GM19025 (cell line): ENCODE measurements at regions not wholly inside any gene's neighbourhood (a gene's known extent, or its start where the extent isn't known, plus 50 kb on each side); places are given as distances from the start of the nearest gene placed in this dataset.
"Not testable (repeated sequence)": the region's sequence is repeated elsewhere in the genome, so short reads cannot be mapped to it uniquely, and the experiment has no call there.

Source experiments
- ATAC-seq: cut with Tn5 transposase; IDR thresholded peaks from one replicate; pipeline ENCODE4 v1.9.1; 2021; ENCODE audit warnings: mild to moderate bottlenecking, low read depth, moderate library complexity; ENCODE audit not compliant: unreplicated experiment

DNA sequence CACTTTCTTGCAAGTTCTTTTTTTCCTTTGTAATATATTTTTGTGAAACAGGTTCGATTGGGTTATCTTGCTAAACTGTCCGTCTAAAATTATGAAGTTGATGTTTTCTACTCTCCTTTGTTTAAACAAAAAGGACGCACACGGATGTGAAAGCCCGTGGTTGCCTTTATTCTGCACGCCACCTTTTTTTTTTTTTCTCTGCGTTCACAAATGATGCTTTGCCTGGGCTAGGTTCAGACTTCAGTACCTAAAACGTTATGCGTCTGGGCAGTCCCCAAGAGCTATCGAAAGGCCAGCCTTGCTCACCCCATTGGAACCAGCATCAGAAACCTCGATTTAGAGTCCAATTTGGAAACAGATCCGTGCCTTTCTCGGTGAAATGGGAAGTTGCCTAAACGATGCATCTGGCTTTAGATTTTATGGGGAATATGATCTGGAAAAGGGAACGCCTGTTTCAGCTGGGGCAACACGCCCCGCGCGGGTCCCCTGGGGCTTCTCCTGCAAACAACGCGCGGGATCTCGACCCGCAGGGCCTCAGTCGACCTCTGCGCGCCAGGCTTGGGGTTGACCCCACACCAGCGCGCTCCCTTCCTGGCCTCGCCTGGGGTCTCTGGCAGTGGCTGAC, 113.9 kb downstream of the KCNRG start:
- ATAC-seq: no peak

DNA sequence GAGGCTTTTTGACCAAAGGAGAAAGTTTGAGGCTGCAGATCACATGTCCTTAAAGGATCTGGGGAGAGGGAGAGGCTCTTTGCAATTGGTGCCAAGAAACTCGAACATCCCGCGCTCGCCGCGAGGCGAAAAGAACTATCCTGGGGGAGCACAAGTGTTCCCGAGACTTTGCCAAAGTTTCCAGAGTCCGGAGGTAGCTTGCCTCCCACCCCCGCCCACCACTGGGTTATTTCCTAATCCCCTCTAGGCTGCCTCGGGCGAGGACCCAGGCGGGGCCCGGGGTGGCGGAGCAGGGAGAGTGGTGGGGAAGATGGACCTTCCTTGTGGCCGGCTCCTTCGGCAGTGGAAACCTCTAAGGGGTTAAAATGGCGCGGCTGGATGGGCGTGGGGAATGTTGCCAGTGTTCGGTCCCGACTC, 114.5 kb downstream of the KCNRG start:
- ATAC-seq: no peak

DNA sequence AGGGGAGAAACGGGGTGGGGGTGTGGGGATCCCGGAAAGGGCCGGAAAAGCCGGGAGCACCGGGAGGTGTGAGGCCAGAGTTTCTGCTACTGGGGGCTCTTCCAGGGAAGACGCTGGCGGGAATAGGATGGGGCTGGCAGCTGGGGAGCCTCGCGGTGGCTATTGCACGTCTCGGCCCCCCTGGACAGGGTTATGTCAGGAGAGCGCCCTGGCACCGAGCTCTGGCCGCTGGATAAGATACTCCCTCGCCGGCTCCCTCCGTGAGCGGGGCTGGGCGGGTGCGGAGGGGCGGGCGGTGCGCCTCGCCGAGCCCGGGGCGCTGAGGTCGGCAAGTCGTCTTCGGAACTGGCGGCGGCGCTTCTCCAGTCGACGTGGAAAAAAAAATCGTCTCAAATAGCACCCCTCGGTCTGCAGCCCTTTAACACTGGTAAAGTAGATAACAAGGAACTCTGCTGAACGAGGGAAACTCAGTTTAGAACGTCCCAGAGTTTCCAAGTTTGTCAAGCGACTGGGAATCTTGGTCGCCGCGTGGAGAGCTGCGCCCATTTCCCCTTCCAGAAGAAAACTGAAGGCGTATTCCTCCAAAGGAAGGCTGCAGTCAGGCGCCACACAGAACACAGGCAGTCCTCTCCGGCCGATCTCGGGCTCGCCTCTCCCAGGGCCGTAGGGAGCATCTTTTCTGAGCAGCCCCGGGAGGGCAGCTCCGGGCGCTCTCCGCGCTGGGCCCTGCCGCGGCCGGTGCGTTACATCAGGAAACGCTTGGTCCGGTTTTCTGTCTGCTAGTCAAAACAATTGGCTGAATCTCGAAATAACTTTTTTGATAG, 115.1 kb downstream of the KCNRG start:
- no peak for ATAC-seq

DNA sequence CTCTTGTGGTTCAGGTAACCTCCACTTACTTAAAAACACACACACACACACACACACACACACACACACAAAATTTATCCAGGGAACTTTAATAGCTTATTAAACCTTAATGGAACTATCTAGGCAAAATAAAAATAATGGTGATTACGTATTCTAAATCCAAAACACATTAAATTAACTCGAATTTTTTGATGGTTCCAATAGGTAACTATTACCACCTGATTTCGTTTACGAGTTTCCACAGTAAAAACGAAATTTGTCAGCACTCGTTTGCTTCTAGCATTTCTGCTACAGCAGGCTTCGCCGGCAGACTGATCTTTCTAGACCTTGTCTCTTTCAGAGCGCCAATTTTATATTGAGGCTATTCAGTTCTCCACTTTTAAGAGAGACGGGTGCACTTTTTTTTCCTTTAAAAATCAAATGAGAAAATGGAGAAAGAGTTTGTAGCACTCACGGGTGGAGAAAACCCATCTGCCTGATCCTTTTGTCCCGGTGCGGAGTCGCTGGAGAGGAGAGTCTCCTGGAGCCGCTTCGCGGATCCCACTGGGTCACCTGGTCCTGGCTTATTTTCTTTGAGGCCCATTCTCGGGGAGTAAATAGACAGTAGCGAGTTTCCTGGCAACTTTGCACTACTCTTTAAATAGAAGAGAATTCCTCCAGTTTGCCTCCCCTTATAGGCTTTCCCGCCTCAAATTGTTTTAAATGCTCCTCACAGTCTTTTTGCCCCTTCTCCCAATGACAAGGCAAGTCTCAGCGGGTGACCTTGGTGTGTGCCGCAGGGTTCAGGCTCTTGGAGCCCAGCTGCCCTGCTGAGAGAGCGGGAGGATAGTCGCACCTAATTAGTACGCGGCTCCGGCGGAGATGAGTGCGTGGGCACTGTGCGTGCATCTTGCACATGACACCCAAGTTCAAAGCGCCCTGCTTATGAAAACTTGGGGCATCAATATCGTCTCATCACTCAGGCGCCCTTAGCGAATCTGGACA, 117.0 kb downstream of the KCNRG start:
- ATAC-seq: no peak

DNA sequence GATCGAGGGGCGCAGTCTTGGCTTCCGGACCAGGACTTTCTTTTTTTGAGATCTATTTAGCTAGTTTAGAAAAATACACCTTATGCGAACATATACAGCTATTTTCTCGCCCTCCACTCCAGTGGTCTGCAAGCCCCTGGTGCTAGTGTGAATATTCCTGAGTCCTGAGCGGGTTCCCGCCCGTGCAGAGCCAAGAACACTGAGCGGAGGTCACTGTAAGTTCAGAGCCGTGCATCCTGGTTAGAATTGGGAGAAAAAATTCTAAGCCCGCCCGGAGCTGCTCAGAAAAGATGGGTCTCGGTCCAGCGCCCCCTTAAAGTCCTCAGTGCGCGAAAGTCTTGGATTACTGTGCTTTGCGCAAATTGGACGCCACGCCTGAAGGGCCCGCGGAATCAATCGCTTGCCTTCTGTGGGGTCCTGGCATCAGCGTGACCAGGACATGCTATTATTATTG, 117.7 kb downstream of the KCNRG start:
- no peak for ATAC-seq

DNA sequence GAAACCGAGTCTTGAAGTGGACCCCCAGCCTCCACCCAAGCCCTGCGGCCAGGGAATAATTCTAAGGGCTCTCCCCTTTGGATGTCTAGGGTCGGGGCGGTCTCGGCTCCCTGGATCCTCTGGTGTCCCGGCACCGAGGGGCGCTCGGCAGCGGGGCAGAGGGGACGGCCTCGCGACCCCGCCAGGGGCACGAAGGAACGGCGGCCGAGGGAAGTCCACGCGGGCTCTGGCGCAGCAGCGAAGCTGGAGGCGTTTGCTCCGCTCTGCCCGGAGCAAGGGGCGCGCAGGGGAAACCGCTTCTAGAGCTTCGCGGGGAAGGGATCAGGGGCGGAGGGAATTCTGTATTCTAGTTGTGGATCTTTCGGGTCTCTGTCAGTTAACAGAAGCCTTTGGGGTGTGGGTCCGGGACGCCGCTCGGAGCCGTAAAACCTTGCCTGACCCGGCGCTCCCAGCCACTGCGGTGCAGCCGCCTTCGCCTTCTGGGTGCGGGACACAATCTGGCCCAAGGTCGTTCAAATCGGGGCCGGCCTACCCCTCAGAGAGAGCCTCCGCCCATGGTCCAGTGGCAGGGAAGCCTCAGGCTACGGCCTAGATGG, 118.2 kb downstream of the KCNRG start:
- no peak for ATAC-seq

DNA sequence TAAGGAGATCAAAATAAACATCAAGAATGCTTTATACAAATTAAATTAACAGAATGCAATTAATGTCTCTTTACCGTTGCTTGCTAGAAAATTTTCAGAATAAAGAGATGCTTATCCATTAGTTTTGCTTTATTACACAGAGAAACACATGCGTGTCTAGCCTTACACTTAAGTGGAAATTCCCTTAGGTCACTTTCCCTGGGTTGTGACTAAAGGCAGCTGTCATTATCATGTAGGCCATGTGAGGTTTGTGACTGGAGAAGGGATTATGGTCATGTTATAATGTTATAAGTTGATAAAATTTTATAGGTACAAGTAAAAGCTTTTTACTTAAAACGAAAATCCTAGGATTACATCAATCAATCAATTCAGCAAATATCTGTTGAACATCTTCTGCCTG, 121.0 kb downstream of the KCNRG start:
- ATAC-seq: no peak

DNA sequence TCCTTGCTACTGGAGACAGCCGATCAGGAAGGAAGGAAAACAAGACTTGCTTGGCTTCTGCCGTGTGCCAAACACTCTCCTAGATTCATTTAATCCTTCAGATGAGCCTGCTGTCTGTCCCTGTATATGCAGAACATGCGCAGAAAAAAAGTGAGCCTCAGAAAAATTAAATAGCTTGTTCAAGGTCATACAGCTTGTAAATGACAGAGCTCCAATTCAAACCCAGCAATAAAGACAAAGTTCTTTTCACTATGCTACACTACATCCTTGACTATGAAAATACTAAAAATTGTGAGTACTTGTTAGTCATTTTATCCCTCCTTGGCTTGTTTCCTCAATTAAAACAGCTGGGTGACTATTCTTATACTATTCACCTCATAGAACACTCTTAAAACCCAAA, 121.4 kb downstream of the KCNRG start:
- no peak for ATAC-seq

DNA sequence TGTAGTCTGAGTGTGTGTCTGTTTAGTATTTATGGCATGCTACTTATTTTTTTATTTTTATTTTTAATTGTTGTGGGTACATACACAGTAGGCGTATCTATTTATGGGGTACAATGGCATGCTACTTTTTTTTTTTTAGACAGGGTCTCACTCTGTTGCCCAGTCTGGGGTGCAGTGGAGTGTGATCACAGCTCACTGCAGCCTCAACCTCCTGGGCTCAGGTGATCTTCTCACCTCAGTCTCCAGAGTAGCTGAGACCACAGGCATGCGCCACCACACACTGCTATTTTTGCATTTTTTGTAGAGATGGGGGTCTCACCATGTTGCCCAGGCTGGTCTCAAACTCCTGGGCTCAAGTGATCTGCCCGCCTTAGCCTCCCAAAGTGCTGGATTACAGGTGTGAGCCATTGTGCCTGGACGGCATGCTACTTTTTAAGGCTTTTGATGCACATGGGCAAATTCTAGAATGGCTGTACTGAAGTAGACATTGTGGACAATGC, 124.2 kb downstream of the KCNRG start:
- not testable (repeated sequence) for ATAC-seq

DNA sequence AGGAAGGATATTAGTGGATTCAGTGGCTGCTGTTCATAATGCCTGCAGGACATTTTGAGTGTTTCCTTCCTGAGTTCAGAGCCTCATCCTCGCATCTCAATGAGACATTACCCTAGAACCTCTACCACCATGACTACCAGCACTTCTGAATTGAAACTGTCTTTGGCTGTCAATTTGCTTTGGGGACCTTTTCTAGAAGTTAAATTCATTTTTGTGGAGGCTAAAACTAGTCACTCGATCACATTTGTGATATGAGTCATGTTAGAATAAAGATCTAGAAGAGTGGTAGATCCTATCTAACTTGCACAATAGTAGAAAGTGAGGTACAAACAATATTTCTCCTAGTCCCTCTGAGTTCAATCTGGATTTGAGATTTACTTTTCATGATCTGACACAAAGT, 124.9 kb downstream of the KCNRG start:
- ATAC-seq: no peak

DNA sequence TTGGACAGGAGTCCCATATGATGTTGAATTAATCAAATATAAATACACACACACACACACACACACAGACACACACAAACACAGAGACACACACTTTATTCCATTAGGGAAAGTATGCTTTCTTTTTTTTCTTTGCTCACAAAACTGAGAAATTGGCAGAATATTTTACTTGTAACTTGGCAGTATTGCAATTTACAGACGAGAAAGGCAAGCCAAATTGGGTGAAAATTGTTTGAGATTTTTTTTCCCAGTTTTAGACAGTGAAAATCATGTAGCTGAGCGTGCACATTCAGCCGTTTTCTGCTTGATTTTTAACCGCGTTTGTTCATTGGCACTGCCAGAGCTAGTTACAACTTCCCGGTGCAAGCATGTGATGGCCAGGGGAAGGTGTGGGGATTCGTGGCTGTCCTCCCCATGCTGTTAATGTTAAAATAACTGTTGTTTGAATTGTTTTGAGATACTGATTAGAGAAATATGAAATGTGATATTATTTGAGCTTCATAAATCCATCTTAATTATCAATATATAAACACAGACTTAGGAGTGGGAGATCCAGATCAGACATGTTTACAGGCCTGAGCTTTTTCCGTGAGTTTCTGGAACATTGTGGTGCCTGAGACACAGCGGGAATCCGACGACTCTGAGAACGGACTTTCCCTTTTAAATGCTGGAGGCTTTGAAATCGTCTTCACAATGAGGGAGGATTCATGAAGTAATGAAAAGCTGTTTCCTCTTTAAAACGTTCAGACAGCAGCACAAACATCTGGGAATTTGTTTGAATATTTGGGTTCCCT, 125.5 kb downstream of the KCNRG start:
- ATAC-seq: no peak

DNA sequence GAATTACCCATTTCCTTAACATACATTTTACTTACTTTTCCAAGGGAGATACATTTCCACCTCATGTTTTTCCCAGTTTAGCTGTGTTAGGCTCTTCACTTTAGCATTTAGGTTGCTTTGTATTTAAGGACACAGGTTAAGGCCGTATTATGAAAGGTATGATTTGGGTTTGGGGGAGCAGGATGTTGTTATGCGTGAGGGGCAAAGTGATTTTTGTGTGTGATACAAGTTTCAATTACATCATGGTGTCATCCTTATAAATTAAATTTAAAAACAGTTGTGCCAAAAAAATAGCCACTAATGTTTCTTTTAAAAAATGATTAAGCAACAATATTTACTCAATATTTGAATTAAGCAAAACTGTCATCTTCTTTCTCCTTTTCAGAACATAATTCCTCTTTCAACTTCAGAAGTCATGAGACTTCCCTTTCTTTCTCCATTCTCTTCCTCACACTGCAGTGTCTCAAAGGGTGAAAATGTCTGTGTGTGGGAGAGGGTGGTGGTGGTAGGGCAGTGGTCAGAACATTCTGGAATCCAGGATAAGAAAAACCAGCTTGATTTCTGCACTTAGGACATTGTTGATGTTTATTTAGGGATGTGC, 126.2 kb downstream of the KCNRG start:
- ATAC-seq: no peak

DNA sequence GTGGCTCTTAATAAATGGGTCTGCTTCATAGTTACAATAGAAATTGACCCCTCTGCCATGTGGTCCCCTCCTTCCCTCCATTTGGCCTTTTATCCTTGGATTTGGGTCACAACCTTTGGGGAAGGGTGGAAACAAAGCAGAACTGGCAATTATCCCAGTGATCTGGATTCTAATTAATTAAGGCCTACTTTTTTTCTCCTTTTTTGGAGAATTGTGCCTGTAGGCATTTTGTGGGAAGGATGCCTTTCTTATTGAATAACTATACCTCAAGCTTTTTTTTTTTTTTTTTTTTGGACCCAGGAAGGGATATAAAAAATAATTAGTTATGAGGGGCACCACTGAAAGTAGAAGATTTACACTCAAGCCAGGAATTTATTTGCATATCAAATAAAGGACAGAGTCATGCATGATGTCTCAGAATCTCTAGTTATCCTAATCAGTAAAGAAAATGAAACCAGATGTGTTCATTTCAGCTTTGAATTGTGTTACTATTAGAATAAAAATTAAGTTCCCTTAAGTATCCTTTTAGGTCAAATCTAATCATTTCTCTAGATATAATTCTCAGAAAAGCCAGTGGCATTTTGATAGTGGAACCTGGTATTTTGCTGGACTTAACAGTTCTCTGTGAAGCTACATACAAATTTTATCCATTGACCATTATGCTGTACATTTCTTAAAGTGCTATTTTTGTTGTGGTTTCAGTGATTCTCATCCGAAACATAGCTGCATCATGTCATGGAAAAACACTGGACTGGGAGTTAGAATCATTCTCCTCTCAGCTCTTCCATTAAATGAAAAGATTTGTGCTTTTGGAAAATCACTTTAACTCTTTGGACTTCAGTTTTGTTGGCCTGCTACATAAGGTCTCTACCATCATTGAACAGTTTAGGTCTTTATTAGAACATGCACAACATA, 129.3 kb downstream of the KCNRG start:
- ATAC-seq: no peak

DNA sequence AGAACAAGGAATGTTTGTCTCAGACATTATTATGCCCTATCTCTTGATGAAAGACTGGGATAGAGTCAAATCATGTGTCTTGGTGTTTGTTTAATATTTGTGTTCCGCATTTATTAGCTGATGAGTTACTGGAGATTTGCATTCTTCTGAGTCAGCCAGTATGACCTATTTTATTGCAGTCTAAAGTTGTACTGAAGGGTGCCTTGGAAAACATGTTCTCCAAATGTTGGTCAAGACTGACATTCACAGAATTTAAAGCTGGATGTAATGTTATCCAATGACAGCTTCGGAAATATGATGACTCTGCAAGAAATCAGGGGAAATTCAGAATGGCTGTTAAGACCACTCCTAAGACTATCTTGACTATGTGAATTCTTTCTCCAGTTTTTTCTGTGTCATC, 134.0 kb downstream of the KCNRG start:
- no peak for ATAC-seq

DNA sequence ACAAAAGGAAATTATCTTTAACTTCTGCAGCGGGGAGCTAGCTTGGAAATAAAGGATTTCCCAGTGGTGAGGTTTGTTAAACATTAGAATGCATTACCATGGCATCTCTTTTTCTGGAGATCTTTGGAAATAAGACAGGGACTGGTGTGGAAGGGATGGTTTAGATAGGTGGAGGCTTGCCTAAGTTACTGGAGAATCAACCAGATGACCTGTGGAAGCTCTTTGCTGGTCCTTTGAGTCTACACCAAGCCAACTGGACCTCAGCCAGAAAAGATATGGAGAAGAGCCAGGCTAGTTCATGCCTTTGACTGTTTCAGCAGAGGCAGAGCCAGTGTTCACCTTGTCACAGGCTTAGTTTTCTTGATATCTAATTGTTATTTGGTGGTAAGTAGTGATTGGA, 134.7 kb downstream of the KCNRG start:
- ATAC-seq: no peak

DNA sequence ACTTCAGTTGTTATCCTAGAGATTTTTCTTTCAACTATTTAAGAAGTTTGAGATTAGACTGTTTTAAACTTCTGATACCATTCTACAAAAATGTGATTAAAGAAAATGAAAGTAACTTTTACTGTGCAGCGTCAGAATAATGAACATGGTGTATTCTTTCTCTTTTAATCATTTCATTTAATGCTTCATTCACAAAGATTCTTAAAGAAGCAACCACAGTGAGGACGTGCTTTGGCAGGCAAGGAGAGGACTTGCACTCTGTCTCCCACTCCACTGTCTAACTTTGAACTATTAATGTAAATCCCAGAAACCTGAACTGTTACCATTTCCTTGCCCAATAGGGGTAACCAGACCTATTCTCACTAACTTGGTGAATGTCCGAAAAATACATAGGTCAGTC, 137.0 kb downstream of the KCNRG start:
- no peak for ATAC-seq

DNA sequence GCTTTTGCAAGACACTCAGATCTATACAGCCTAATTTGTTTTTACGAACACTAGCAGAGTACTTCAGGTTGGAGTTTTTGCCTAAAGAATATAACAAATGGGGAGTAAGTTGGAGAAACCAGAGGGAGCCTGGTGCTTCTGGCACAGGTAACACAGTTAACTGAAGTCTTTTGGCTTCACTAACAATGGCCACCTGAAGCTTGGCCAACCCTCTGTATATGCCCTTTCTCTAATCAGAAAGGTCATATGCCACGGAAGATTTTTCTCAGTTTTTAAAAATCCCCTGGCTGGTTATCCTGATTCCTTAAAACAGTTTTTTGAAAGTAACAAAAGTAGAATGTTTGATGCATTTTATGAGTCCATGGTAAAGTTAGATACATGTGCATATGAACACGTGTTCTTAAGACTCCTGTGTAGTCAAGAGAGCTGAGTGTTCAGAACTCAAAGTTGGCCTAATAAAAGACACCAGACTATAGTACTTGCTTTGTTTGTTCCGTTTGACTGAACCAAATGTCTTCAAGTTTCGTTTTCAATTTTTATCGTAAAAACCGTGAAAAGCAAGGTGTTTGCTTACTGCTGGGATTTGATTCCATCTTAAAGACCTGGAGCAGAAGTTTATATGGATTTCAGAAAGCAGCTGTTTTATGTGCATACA, 137.5 kb downstream of the KCNRG start:
- no peak for ATAC-seq

DNA sequence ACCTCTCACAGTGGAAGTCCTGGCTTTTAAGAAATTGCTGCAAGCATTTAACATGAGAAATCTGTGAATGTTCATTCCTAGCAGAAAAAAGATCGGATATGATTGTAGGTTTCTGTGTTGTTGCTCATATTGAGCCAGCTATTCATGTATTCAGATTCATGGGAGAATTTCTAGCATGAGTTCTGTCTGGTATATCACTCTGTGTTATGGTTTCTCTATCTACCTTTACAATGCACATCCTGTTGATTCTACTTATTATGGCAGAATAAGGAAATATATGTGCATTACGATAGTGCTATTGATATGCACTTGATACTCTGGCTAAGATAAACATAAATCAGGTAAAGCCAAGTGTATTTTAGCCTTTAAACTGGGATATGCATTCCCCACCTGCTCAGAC, 138.2 kb downstream of the KCNRG start:
- ATAC-seq: no peak
